NCI-H1694 (cell line): ENCODE measurements at regions not wholly inside any gene's neighbourhood (a gene's known extent, or its start where the extent isn't known, plus 50 kb on each side); places are given as distances from the start of the nearest gene placed in this dataset.
A peak's percentile ranks its signal among the peaks of the same experiment; 100 is the strongest.

Source experiments
- DNase-seq: peaks from one replicate; lab custom pipeline; 2025; lab: John Stamatoyannopoulos, UW

- no peak for DNase-seq
These were observed 203.1 kb upstream of the SOX9 start for GRCh38 chr17:71917715-71918114.

- DNase-seq, result no peak
These were observed 201.6 kb upstream of the SOX9 start for GRCh38 chr17:71919186-71919585.

- no peak for DNase-seq
These were observed 200.9 kb upstream of the SOX9 start for GRCh38 chr17:71919896-71920295.

- DNase-seq, result no peak
These were observed 199.0 kb upstream of the SOX9 start for GRCh38 chr17:71921796-71922195.

- DNase-seq, result no peak
These were observed 198.4 kb upstream of the SOX9 start for GRCh38 chr17:71922439-71922838.

- DNase-seq, result no peak
These were observed 193.9 kb upstream of the SOX9 start for GRCh38 chr17:71926746-71927398.

- no peak for DNase-seq
These were observed 187.5 kb upstream of the SOX9 start for GRCh38 chr17:71933306-71933705.

- no peak for DNase-seq
These were observed 186.3 kb upstream of the SOX9 start for GRCh38 chr17:71934520-71934919.

- DNase-seq, result no peak
These were observed 185.5 kb upstream of the SOX9 start for GRCh38 chr17:71935341-71935740.

- DNase-seq, result no peak
These were observed 183.8 kb upstream of the SOX9 start for GRCh38 chr17:71936977-71937376.

GRCh38 chr17:71937914-71938313 lies 182.9 kb upstream of the SOX9 start:
- DNase-seq, result no peak

- DNase-seq, result no peak
These were observed 182.3 kb upstream of the SOX9 start for GRCh38 chr17:71938340-71939010.

- DNase-seq, result no peak
These were observed 178.9 kb upstream of the SOX9 start for GRCh38 chr17:71941920-71942319.

- DNase-seq, result no peak
These were observed 178.2 kb upstream of the SOX9 start for GRCh38 chr17:71942626-71943025.

GRCh38 chr17:71948703-71949422 lies 172.0 kb upstream of the SOX9 start:
- DNase-seq, result no peak

- DNase-seq, result no peak
These were observed 161.7 kb upstream of the SOX9 start for GRCh38 chr17:71959154-71959553.

GRCh38 chr17:71963351-71963750 lies 157.5 kb upstream of the SOX9 start:
- DNase-seq, result peak; percentile 99

GRCh38 chr17:71963791-71964190 lies 157.0 kb upstream of the SOX9 start:
- no peak for DNase-seq

GRCh38 chr17:71964559-71964958 lies 156.3 kb upstream of the SOX9 start:
- DNase-seq, result no peak

- no peak for DNase-seq
These were observed 154.8 kb upstream of the SOX9 start for GRCh38 chr17:71966055-71966454.

- no peak for DNase-seq
These were observed 154.1 kb upstream of the SOX9 start for GRCh38 chr17:71966459-71967313.

- DNase-seq, result no peak
These were observed 151.3 kb upstream of the SOX9 start for GRCh38 chr17:71969500-71969899.
